A549 (cell line): ENCODE measurements at regions not wholly inside any gene's neighbourhood (a gene's known extent, or its start where the extent isn't known, plus 50 kb on each side); places are given as distances from the start of the nearest gene placed in this dataset.
"Not testable (repeated sequence)": the region's sequence is repeated elsewhere in the genome, so short reads cannot be mapped to it uniquely, and the experiment has no call there.

Experiments
- ATAC-seq, 2 experiments: fragments of 200-7000 bp in 1 of 2; fragments of >200 bp in 1 of 2; cut with Nextera tagmentation in 1 of 2; cut with Tn5 transposase in 1 of 2; 3 replicates each; pipeline versions ENCODE4 v1.8.0 to v1.9.1; 2018 to 2020; ENCODE audit warnings: mild to moderate bottlenecking in 1 of 2, moderate library complexity in 1 of 2
- CTCF ChIA-PET: fragments of 300-600 bp; sonication (Branson Sonifier 250); formaldehyde crosslinking; extraction: SDS; loops from one replicate; lab custom pipeline; 2021; ENCODE audit warnings: antibody characterized with exemption, inconsistent platforms; lab: Yijun Ruan, JAX
- POLR2A ChIA-PET: fragments of 350-600 bp; formaldehyde crosslinking; extraction: SDS; loops from one replicate; lab custom pipeline; 2021; ENCODE audit warnings: antibody characterized with exemption, inconsistent platforms; lab: Yijun Ruan, JAX
- DNase-seq, 2 experiments: peaks; one replicate each; pipeline versions ENCODE4 v3.0.0 to v3.0.0-alpha.2; 2011 to 2016; ENCODE audit warnings: low read depth in 1 of 2, low spot score in 1 of 2
- FAIRE-seq: peaks from 2 replicates; lab custom pipeline; 2011; peaks lifted over from hg19 to GRCh38; lab: Jason Lieb, UNC
- H3K27ac ChIP-seq, 2 experiments: fragments of >200 bp; sonication (Bioruptor Twin); formaldehyde crosslinking; 3 replicates each; pipeline ENCODE4 v1.5.1; 2016 to 2017
- H3K4me1 ChIP-seq: fragments of >200 bp; sonication (Bioruptor Twin); formaldehyde crosslinking; 3 replicates; pipeline ENCODE4 v1.6.1; 2016
- H3K4me2 ChIP-seq: fragments of >200 bp; sonication (Bioruptor Twin); formaldehyde crosslinking; 3 replicates; pipeline ENCODE4 v1.6.1; 2016
- H3K4me3 ChIP-seq: fragments of >200 bp; sonication (Bioruptor Twin); formaldehyde crosslinking; 3 replicates; pipeline ENCODE4 v1.5.1; 2016
- H3K9me3 ChIP-seq: fragments of >200 bp; sonication (Bioruptor Twin); formaldehyde crosslinking; 3 replicates; pipeline ENCODE4 v1.6.1; 2016
- BCL3 ChIP-seq: fragments of >200 bp; sonication (Bioruptor Twin); formaldehyde crosslinking; IDR thresholded peaks from 3 replicates; pipeline ENCODE4 v1.6.1; 2016
- CHD2 ChIP-seq: fragments of 150-350 bp; IDR thresholded peaks from 2 replicates; pipeline ENCODE4 v1.6.1; 2014; ENCODE audit warnings: low read length; ENCODE audit not compliant: partially characterized antibody
- CTCF ChIP-seq: fragments of >200 bp; sonication (Bioruptor Twin); formaldehyde crosslinking; IDR thresholded peaks from 3 replicates; pipeline ENCODE4 v1.5.1; 2016
- E2F6 ChIP-seq: IDR thresholded peaks from 2 replicates; pipeline ENCODE4 v1.6.1; 2012; ENCODE audit warnings: low read depth, borderline replicate concordance
- JUN ChIP-seq, 2 experiments: fragments of >200 bp; sonication (Bioruptor Twin); formaldehyde crosslinking; IDR thresholded peaks; 2 replicates in 1 of 2; 3 replicates in 1 of 2; pipeline ENCODE4 v1.6.1; 2016 to 2017
- MAX ChIP-seq: IDR thresholded peaks from 2 replicates; pipeline ENCODE4 v1.6.1; 2012
- PHF8 ChIP-seq: fragments of 200-600 bp; sonication (generic); IDR thresholded peaks from 2 replicates; pipeline ENCODE4 v1.6.1; 2016; ENCODE audit warnings: low read depth, mild to moderate bottlenecking, antibody characterized with exemption, moderate library complexity, borderline replicate concordance
- POLR2A ChIP-seq: IDR thresholded peaks from 2 replicates; pipeline ENCODE4 v1.6.1; 2012; ENCODE audit warnings: mild to moderate bottlenecking, low read length
- RAD21 ChIP-seq, 2 experiments: fragments of >200 bp in 1 of 2; sonication (Bioruptor Twin) in 1 of 2; formaldehyde crosslinking in 1 of 2; IDR thresholded peaks in 1 of 2; conservative IDR thresholded peaks in 1 of 2; 2 replicates in 1 of 2; 3 replicates in 1 of 2; pipeline ENCODE4 v1.6.1; 2012 to 2018; ENCODE audit warnings: inconsistent platforms in 1 of 2
- REST ChIP-seq: fragments of 200-600 bp; sonication (generic); IDR thresholded peaks from 2 replicates; pipeline ENCODE4 v1.6.1; 2016; ENCODE audit warnings: antibody characterized with exemption, mild to moderate bottlenecking, moderate library complexity
- RNF2 ChIP-seq: fragments of 200-600 bp; sonication (generic); IDR thresholded peaks from 2 replicates; pipeline ENCODE4 v1.6.1; 2016; ENCODE audit warnings: low read depth, mild to moderate bottlenecking, antibody characterized with exemption, moderate library complexity, borderline replicate concordance
- SMC3 ChIP-seq: fragments of >200 bp; sonication (Bioruptor Twin); formaldehyde crosslinking; IDR thresholded peaks from 3 replicates; pipeline ENCODE4 v1.6.1; 2018; ENCODE audit warnings: inconsistent platforms
- WGBS: methylation state at CpG from one replicate; pipeline ENCODE4 v1.1.6; 2017; ENCODE audit errors: missing lambda C conversion rate; 5-methylcytosine and 5-hydroxymethylcytosine counted together

- peak; percentile 94 for FAIRE-seq
- peak; percentile 99 to 100 for ATAC-seq
- CTCF ChIA-PET, H3K4me1 ChIP-seq, H3K9me3 ChIP-seq: not testable (repeated sequence)
- 5% methylated on average over 31 of the region's 34 CpGs for WGBS
- H3K27ac ChIP-seq: peak overlapping the region; percentile 91 to 92
- peak; percentile 4 to 88 for DNase-seq
- POLR2A ChIA-PET: interaction anchor here (0.9 kb wide), 1 partner anchor 69 kb away, joined by 3 read pairs; no protein-coding TSS in a partner anchor
- TF ChIP-seq JUN (IDR thresholded peaks at IDR 0.05) (peak in 1 of 2 experiments; percentile 22; a peak in 1 of 5 replicates), BCL3 (0 out of 3 replicates have a peak, but pooled peaks have one; percentile 17), POLR2A (peak; percentile 52), PHF8 (peak; percentile 62; the same call in 1 of the 2 replicates), MAX (peak; percentile 40; the same call in 1 of the 2 replicates)
- peak overlapping the region; percentile 85 for H3K4me2 ChIP-seq
- peak overlapping the region; percentile 57 for H3K4me3 ChIP-seq
Observed at GRCh38 chr2:132347041-132347780, 69.4 kb upstream of the GPR39 start.

GRCh38 chr2:132349092-132349687 lies 67.4 kb upstream of the GPR39 start:
- ChIA-PET CTCF (interaction anchor here (0.8 to 1.9 kb wide), 8 partner anchors 49 to 1495 kb away, joined by 3 to 8 read pairs (median 4); partner anchors contain the start of gene GPR39), POLR2A (interaction anchor here (0.8 to 1.0 kb wide), 2 partner anchors 67 to 91 kb away, joined by 3 read pairs; partner anchors contain the start of gene GPR39)
- H3K4me1 ChIP-seq, FAIRE-seq, H3K4me3 ChIP-seq, ATAC-seq, H3K27ac ChIP-seq, H3K9me3 ChIP-seq: not testable (repeated sequence)
- DNase-seq: peak in 1 of 2 experiments; percentile 69
- TF ChIP-seq SMC3: peak; percentile 65
- peak; percentile 61 for TF ChIP-seq CTCF
- TF ChIP-seq RAD21 (conservative IDR thresholded peaks at IDR 0.05 in 1 of 2, IDR thresholded peaks at IDR 0.05 in 1 of 2): peak; percentile 67 to 75
- H3K4me2 ChIP-seq: peak overlapping the region; percentile 31; the same call in 1 of the 3 replicates
- WGBS: 18% methylated on average over 8 of the region's 8 CpGs

GRCh38 chr2:132351668-132352067 lies 64.9 kb upstream of the GPR39 start:
- FAIRE-seq, POLR2A ChIA-PET: not testable (repeated sequence)

GRCh38 chr2:132352481-132353001 lies 64.1 kb upstream of the GPR39 start:
- not testable (repeated sequence) for H3K4me1 ChIP-seq, FAIRE-seq, H3K9me3 ChIP-seq
- TF ChIP-seq CHD2 (peak; percentile 52), MAX (peak; percentile 81), JUN (IDR thresholded peaks at IDR 0.05) (peak in 1 of 2 experiments; percentile 41; a peak in 1 of 5 replicates), REST (peak; percentile 45; the same call in 1 of the 2 replicates), RNF2 (peak; percentile 33; the same call in 1 of the 2 replicates), POLR2A (peak; percentile 27; the same call in 1 of the 2 replicates), E2F6 (peak; percentile 63; the same call in 1 of the 2 replicates)
- POLR2A ChIA-PET: interaction anchor here (0.8 to 1.2 kb wide), 2 partner anchors 64 to 195 kb away, joined by 3 to 15 read pairs; partner anchors contain the start of gene GPR39
- Histone ChIP-seq H3K4me2 (peak overlapping the region; percentile 79), H3K4me3 (peak overlapping the region; percentile 62), H3K27ac (peak overlapping the region; percentile 91 to 93)
- WGBS: 0% methylated on average over 11 of the region's 44 CpGs
- DNase-seq (peak; percentile 15 to 85), ATAC-seq (peak; percentile 100)
- CTCF ChIA-PET: interaction anchor here (0.6 to 0.7 kb wide), 2 partner anchors 96 to 1186 kb away, joined by 3 to 4 read pairs; no protein-coding TSS in a partner anchor

More at GRCh38 chr2:132351668-132352067, 64.9 kb upstream of the GPR39 start:
- H3K4me1 ChIP-seq, DNase-seq, H3K4me3 ChIP-seq, H3K9me3 ChIP-seq, ATAC-seq, CTCF ChIA-PET, H3K27ac ChIP-seq, H3K4me2 ChIP-seq: not testable (repeated sequence)
- WGBS: 87% methylated on average over 4 of the region's 4 CpGs
